ENCODE measurements at regions not wholly inside any gene's neighbourhood (a gene's known extent, or its start where the extent isn't known, plus 50 kb on each side); places are given as distances from the start of the nearest gene placed in this dataset.

DNA sequence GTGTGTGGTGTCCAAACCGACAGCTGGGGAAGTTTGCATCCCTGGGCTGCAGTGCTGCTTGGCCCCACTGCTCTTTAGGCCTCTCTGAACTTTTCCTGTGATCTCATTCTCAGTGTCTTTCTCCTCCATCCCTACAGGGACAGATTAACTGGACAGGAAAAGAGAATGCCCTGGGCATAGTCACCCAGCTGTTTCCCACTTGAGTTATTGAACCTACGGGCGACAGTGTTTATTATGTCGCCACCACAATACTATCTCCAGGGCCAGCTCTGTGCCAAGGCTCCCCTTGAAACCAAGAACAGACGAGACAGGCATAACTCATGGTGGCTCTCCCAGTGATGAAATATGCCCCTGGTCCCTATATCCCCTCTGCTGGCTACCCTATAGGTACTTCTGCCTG lies 147.8 kb upstream of the EPHA7 start:
- DNase-seq (ENCODE audit: low read depth in 2 of 2): no peak

DNA sequence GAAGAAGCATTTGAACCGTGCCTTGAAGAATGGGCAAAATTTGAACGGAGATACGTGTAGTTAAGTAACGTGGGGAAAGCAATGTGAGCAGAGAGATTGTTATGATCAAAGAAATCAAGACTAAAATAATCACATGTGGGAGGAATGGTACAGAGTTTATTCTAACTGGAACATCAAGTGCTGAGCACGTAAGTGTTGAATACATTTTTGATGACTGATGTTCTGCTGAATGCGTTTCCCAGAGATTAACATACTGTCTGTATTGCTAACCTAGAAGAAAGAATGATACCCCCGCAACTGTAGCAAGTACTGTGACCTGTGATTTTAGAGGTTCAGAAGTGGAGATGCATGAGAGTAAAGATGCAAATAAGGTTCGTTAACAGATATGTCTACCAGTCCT lies 146.9 kb upstream of the EPHA7 start:
- no peak for DNase-seq (ENCODE audit: low read depth in 2 of 2)

DNA sequence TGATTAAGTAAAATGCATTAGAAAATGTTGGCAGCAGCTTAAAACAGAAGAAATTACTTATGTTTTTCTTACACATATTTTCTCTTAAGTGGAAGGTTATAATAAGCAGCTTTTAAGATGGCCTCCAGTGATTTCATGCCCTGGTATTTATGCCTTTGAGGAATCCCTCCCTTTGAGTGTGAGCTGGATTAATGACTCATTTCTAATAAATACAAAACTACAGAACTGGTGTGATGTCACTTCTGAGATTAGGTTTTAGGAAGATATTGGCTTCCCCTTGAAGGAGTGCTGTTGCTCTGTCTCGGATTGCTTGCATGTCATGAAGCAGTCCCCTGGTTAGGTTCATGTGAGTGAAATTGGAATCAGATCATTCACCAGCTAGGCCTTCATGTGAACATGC lies 143.2 kb upstream of the EPHA7 start:
- DNase-seq (ENCODE audit: low read depth in 2 of 2): no peak

DNA sequence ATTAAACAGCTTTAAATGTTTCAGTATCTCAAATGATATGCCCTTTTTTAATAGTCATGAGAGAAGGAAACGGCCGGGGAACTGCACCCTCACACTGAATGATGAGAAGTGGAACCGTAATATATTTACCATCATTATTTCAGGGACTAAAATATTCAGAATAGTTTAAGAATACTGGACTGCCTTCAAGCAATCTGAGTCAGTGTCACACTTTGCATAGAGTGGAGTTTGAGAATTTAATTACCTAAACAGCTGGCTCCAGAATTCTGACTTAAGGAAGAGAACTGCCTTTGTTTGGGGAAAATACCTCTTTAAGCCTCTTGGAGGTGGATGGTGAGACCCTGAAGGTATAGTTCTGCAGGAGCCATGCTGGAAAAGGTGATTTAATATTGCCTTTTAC lies 135.9 kb upstream of the EPHA7 start:
- DNase-seq (ENCODE audit: low read depth in 2 of 2): no peak

DNA sequence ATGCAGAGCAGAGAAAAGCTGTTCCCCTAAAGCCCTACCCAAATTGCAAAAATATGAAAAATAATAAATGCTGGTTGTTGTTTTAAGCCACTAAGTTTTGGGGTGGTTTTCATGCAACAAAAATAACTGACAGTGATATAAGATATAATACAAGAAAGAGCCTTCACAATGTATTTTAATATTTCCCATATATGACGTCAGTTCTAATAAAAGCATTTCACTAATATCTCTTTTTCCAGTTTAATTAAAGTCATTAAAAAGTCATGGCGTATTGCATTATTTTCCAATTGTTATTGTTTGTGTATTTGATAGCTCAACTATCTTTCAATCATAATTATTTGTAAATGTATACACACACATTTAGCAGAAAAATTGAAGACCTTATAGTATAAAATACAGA lies 134.7 kb upstream of the EPHA7 start:
- no peak for DNase-seq (ENCODE audit: low read depth in 2 of 2)

GRCh38 chr6:93550551-93551276 lies 131.4 kb upstream of the EPHA7 start:
- DNase-seq (ENCODE audit: low read depth in 2 of 2): no peak

DNA sequence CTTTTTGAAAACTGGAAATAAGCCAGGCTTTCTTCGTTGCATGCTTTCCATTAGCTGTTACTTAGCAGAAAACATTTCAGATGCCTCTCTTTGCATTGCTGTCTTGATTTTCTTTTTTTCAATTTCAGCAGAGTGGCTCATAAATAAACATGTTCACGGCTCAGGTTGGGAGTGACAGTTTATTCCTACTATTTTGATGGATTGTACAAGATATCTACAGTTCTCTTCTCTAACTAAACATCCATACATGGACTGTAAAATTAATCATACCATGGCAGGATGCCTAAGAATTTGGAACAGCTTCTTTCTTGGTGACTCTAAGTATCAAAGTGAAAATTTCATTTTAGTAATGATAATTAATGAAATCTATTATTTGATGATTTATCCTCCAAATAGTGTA lies 130.5 kb upstream of the EPHA7 start:
- no peak for DNase-seq (ENCODE audit: low read depth in 2 of 2)

GRCh38 chr6:93524671-93525451 lies 105.5 kb upstream of the EPHA7 start:
- DNase-seq (ENCODE audit: low read depth in 2 of 2): no peak

- no peak for DNase-seq (ENCODE audit: low read depth in 2 of 2)
Measured at GRCh38 chr6:93523365-93523764, 104.0 kb upstream of the EPHA7 start.

- DNase-seq (ENCODE audit: low read depth in 2 of 2): no peak
Measured at GRCh38 chr6:93516441-93516840, 97.1 kb upstream of the EPHA7 start.

GRCh38 chr6:93515736-93516135 lies 96.4 kb upstream of the EPHA7 start:
- no peak for DNase-seq (ENCODE audit: low read depth in 2 of 2)

DNA sequence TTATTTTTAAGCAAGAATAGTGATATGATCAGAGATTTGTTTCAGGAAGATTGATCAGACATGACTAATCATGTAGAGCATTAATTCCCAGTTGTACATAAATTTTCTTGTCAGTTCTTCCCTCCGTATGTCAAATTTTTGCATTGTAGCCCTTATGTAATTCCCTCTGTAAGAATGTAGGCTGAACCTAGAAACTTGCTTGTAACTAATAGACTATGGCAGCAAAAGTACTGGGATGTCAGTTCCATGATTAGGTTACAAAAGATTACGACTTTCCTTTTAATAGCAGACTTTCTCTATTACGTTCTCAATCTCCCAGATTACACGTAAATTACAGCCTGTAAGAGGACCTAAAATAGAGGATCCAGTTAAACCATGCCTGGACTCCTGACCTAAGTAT lies 79.4 kb upstream of the EPHA7 start:
- no peak for DNase-seq (ENCODE audit: low read depth in 2 of 2)

- no peak for DNase-seq (ENCODE audit: low read depth in 2 of 2)
Measured at GRCh38 chr6:93496548-93496947, 77.2 kb upstream of the EPHA7 start.

DNA sequence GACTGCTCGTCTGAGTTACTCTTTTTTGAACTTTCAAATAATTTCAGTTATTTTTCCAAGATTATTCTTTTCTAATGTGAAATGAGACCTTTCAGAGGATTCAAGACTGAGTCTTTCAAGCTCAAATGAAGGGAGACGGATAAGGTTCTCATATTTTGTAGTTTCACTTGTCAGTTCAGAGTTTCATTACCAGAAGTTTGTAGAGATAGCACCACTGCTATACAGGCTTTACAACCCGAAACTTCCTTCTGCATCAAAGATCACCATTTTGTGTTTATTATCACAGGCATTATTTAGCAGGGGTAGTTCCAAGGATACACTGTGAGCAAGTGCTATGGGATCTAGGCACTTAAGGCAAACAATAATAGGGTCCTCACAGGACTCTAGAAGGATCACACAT lies 74.7 kb upstream of the EPHA7 start:
- no peak for DNase-seq (ENCODE audit: low read depth in 2 of 2)

DNA sequence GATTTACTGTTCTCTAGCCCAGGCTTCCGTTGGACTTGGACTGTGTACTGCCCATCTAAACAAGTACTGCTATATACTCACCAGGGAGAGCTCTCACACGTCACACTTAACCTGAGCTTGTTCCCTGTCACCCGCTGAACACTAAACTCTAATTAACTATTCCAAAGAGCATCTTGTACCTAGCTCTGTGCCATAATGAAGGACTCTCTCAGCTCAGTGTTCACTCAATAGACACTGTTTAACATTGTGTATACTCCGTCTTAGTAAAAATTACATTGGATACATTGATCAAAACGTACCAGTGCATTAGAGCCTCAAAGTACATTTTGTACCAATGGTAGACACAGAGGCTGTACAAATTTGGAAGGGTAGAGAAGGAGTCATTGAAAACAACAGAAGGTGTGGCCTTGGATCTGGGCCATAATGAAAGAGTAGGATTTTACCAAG lies 55.4 kb upstream of the EPHA7 start:
- no peak for DNase-seq (ENCODE audit: low read depth in 2 of 2)

GRCh38 chr6:93471281-93471680 lies 51.9 kb upstream of the EPHA7 start:
- no peak for DNase-seq (ENCODE audit: low read depth in 2 of 2)
